Mesenchymal stem cell (in vitro differentiated cells and primary cell): ENCODE measurements at regions not wholly inside any gene's neighbourhood (a gene's known extent, or its start where the extent isn't known, plus 50 kb on each side); places are given as distances from the start of the nearest gene placed in this dataset.

ENCODE experiments used
- DNase-seq: peaks from one replicate; pipeline ENCODE4 v3.0.0-alpha.2; 2013
- H2AFZ ChIP-seq: one replicate; pipeline ENCODE4 v1.6.1; 2013; ENCODE audit warnings: low read depth, mild to moderate bottlenecking, control low read depth, inconsistent platforms, low read length, moderate library complexity
- H2AK5ac ChIP-seq: 2 replicates; pipeline ENCODE4 v1.6.1; 2013; ENCODE audit warnings: low read length, moderate library complexity, mild to moderate bottlenecking, inconsistent platforms; ENCODE audit not compliant: severe bottlenecking
- H2BK120ac ChIP-seq: one replicate; pipeline ENCODE4 v1.6.1; 2013; ENCODE audit warnings: low read depth, mild to moderate bottlenecking, inconsistent platforms, low read length, moderate library complexity
- H2BK12ac ChIP-seq, 2 experiments: one replicate each; pipeline ENCODE4 v1.6.1; 2013; ENCODE audit warnings: inconsistent platforms in 2 of 2, low read length in 2 of 2, mild to moderate bottlenecking in 2 of 2, moderate library complexity in 2 of 2, control low read depth in 1 of 2
- H2BK15ac ChIP-seq: one replicate; pipeline ENCODE4 v1.6.1; 2013; ENCODE audit warnings: mild to moderate bottlenecking, low read depth, inconsistent platforms; ENCODE audit not compliant: poor library complexity, severe bottlenecking
- H2BK5ac ChIP-seq: 2 replicates; pipeline ENCODE4 v1.6.1; 2013; ENCODE audit warnings: low read depth, mild to moderate bottlenecking, low read length, control low read depth, inconsistent platforms; ENCODE audit not compliant: poor library complexity, severe bottlenecking
- H3K14ac ChIP-seq, 2 experiments: one replicate each; pipeline ENCODE4 v1.6.1; 2013; ENCODE audit warnings: inconsistent platforms in 2 of 2, low read length in 2 of 2, control low read depth in 1 of 2, mild to moderate bottlenecking in 1 of 2, moderate library complexity in 1 of 2
- H3K18ac ChIP-seq, 2 experiments: one replicate each; pipeline ENCODE4 v1.6.1; 2013; ENCODE audit warnings: inconsistent platforms in 2 of 2, low read length in 2 of 2, control low read depth in 1 of 2, low read depth in 1 of 2, mild to moderate bottlenecking in 1 of 2
- H3K23ac ChIP-seq, 2 experiments: one replicate each; pipeline ENCODE4 v1.6.1; 2013; ENCODE audit warnings: inconsistent platforms in 2 of 2, low read length in 2 of 2, mild to moderate bottlenecking in 2 of 2, moderate library complexity in 2 of 2, control low read depth in 1 of 2
- H3K27ac ChIP-seq: 2 replicates; pipeline ENCODE4 v1.5.1; 2013; ENCODE audit warnings: mild to moderate bottlenecking, moderate library complexity, low read length, control low read depth, inconsistent platforms; ENCODE audit not compliant: poor library complexity, severe bottlenecking
- H3K27me3 ChIP-seq, 2 experiments: 2 replicates each; pipeline versions ENCODE4 v1.6.1 to v1.7.0; 2013; ENCODE audit warnings: low read length in 2 of 2, mild to moderate bottlenecking in 2 of 2, moderate library complexity in 2 of 2, control low read depth in 1 of 2, inconsistent platforms in 1 of 2; ENCODE audit not compliant: control insufficient read depth in 1 of 2, insufficient read depth in 1 of 2
- H3K36me3 ChIP-seq, 2 experiments: 2 replicates each; pipeline versions ENCODE4 v1.6.1 to v1.7.0; 2013; ENCODE audit warnings: low read length in 2 of 2, control low read depth in 1 of 2, inconsistent platforms in 1 of 2, low read depth in 1 of 2, mild to moderate bottlenecking in 1 of 2; ENCODE audit not compliant: insufficient read depth in 2 of 2, control insufficient read depth in 1 of 2
- H3K4ac ChIP-seq, 2 experiments: one replicate each; pipeline ENCODE4 v1.6.1; 2013; ENCODE audit warnings: inconsistent platforms in 2 of 2, low read length in 2 of 2, mild to moderate bottlenecking in 2 of 2, moderate library complexity in 2 of 2, control low read depth in 1 of 2, low read depth in 1 of 2
- H3K4me1 ChIP-seq: 2 replicates; pipeline ENCODE4 v1.6.1; 2013; ENCODE audit warnings: low read depth, low read length, control low read depth; ENCODE audit not compliant: control insufficient read depth, insufficient read depth
- H3K4me2 ChIP-seq: 2 replicates; pipeline ENCODE4 v1.6.1; 2013; ENCODE audit warnings: low read length, mild to moderate bottlenecking, inconsistent platforms; ENCODE audit not compliant: poor library complexity, severe bottlenecking
- H3K4me3 ChIP-seq, 2 experiments: 2 replicates each; pipeline versions ENCODE4 v1.5.1 to v1.7.0; 2013; ENCODE audit warnings: low read length in 2 of 2, mild to moderate bottlenecking in 2 of 2, control low read depth in 1 of 2, low read depth in 1 of 2; ENCODE audit not compliant: insufficient read depth in 1 of 2
- H3K79me1 ChIP-seq: replicated peaks from 2 replicates; pipeline ENCODE4 v1.6.1; 2013; ENCODE audit warnings: mild to moderate bottlenecking, control low read depth, low read length, inconsistent platforms; ENCODE audit not compliant: poor library complexity, severe bottlenecking
- H3K9ac ChIP-seq: 2 replicates; pipeline ENCODE4 v1.7.0; 2013; ENCODE audit warnings: mild to moderate bottlenecking, low read length, moderate library complexity
- H3K9me3 ChIP-seq: 2 replicates; pipeline ENCODE4 v1.7.0; 2013; ENCODE audit warnings: mild to moderate bottlenecking, low read length; ENCODE audit not compliant: control insufficient read depth
- H4K8ac ChIP-seq: one replicate; pipeline ENCODE4 v1.6.1; 2013; ENCODE audit warnings: inconsistent platforms, mild to moderate bottlenecking, low read length, moderate library complexity
- H4K91ac ChIP-seq: one replicate; pipeline ENCODE4 v1.6.1; 2013; ENCODE audit warnings: mild to moderate bottlenecking, low read length, inconsistent platforms
- WGBS: methylation state at CpG from one replicate; pipeline ENCODE4 v1.1.7; 2013; ENCODE audit warnings: mixed read lengths; 5-methylcytosine and 5-hydroxymethylcytosine counted together

GRCh38 chr7:116089293-116089692 is 58.7 kb upstream of the TFEC start:
- H2BK12ac ChIP-seq, result no peak overlapping the region
- no peak overlapping the region for H3K18ac ChIP-seq
- WGBS, result 88% methylated on average over 1 of the region's 1 CpG
- no peak overlapping the region for H3K4me3 ChIP-seq
- H3K27me3 ChIP-seq, result no peaks in the 10 kb centered on the region
- H3K79me1 ChIP-seq, result no peaks in the 10 kb centered on the region
- no peaks in the 10 kb centered on the region for H3K4me1 ChIP-seq
- H3K27ac ChIP-seq, result no peak overlapping the region
- H2AFZ ChIP-seq, result no peak overlapping the region
- H3K4me2 ChIP-seq, result no peak overlapping the region
- no peak overlapping the region for H2BK15ac ChIP-seq
- H4K8ac ChIP-seq, result no peak overlapping the region
- no peaks in the 10 kb centered on the region for H3K36me3 ChIP-seq
- no peak overlapping the region for H3K9ac ChIP-seq
- no peak overlapping the region for H2BK120ac ChIP-seq
- H2AK5ac ChIP-seq, result no peak overlapping the region
- no peaks in the 10 kb centered on the region for H3K9me3 ChIP-seq
- H3K23ac ChIP-seq, result no peak overlapping the region
- no peak overlapping the region for H4K91ac ChIP-seq
- no peak overlapping the region for H3K14ac ChIP-seq
- DNase-seq, result no peak
- H3K4ac ChIP-seq, result no peak overlapping the region
- H2BK5ac ChIP-seq, result no peak overlapping the region

- Histone ChIP-seq H2BK12ac (no peak overlapping the region), H3K79me1 (no peaks in the 10 kb centered on the region)
Observed at GRCh38 chr7:116093516-116094301, 63.1 kb upstream of the TFEC start.

GRCh38 chr7:116095396-116095795 is 64.8 kb upstream of the TFEC start:
- no peaks in the 10 kb centered on the region for H3K9me3 ChIP-seq
- no peak overlapping the region for H3K23ac ChIP-seq
- H2BK12ac ChIP-seq, result no peak overlapping the region
- no peak overlapping the region for H3K27ac ChIP-seq
- H3K14ac ChIP-seq, result no peak overlapping the region
- H2BK5ac ChIP-seq, result no peak overlapping the region
- no peak overlapping the region for H2AK5ac ChIP-seq
- H3K36me3 ChIP-seq, result no peaks in the 10 kb centered on the region
- H3K9ac ChIP-seq, result no peak overlapping the region
- H3K4me1 ChIP-seq, result no peaks in the 10 kb centered on the region
- no peak overlapping the region for H3K4me2 ChIP-seq
- no peak overlapping the region for H2BK15ac ChIP-seq
- no peak for DNase-seq
- 92% methylated on average over 2 of the region's 2 CpGs for WGBS
- H2AFZ ChIP-seq, result no peak overlapping the region
- H3K27me3 ChIP-seq, result no peaks in the 10 kb centered on the region
- no peak overlapping the region for H4K8ac ChIP-seq
- no peak overlapping the region for H3K4me3 ChIP-seq
- no peak overlapping the region for H4K91ac ChIP-seq
- H3K79me1 ChIP-seq, result no peaks in the 10 kb centered on the region
- no peak overlapping the region for H2BK120ac ChIP-seq
- H3K4ac ChIP-seq, result no peak overlapping the region
- no peak overlapping the region for H3K18ac ChIP-seq

More at GRCh38 chr7:116093516-116094301, 63.1 kb upstream of the TFEC start:
- Histone ChIP-seq H3K23ac (no peak overlapping the region), H2AFZ (no peak overlapping the region), H4K91ac (no peak overlapping the region), H2AK5ac (no peak overlapping the region), H3K18ac (no peak overlapping the region), H2BK120ac (no peak overlapping the region), H3K27me3 (no peaks in the 10 kb centered on the region), H3K9me3 (no peaks in the 10 kb centered on the region), H3K4me3 (no peak overlapping the region), H3K14ac (no peak overlapping the region), H3K27ac (no peak overlapping the region), H4K8ac (no peak overlapping the region), H3K9ac (no peak overlapping the region), H3K4ac (no peak overlapping the region), H3K36me3 (no peaks in the 10 kb centered on the region), H2BK5ac (no peak overlapping the region), H3K4me2 (no peak overlapping the region), H3K4me1 (no peaks in the 10 kb centered on the region), H2BK15ac (no peak overlapping the region)
- WGBS, result 88% methylated on average over 2 of the region's 4 CpGs
- no peak for DNase-seq

- Histone ChIP-seq H3K23ac (no peak overlapping the region), H2BK15ac (no peak overlapping the region), H2BK120ac (no peak overlapping the region), H3K9me3 (no peaks in the 10 kb centered on the region), H3K4me3 (no peak overlapping the region), H3K9ac (peak overlapping the region; percentile 47), H2AK5ac (no peak overlapping the region), H3K27me3 (no peaks in the 10 kb centered on the region), H2AFZ (no peak overlapping the region), H3K4me1 (no peaks in the 10 kb centered on the region), H4K91ac (no peak overlapping the region), H2BK12ac (no peak overlapping the region), H3K14ac (no peak overlapping the region), H3K4ac (no peak overlapping the region), H3K27ac (no peak overlapping the region), H4K8ac (no peak overlapping the region), H3K4me2 (no peak overlapping the region), H3K79me1 (no peaks in the 10 kb centered on the region), H3K36me3 (no peaks in the 10 kb centered on the region), H2BK5ac (no peak overlapping the region), H3K18ac (no peak overlapping the region)
- DNase-seq, result peak; percentile 56
- 17% methylated on average over 2 of the region's 4 CpGs for WGBS
Observed at GRCh38 chr7:116097365-116098009, 66.9 kb upstream of the TFEC start.
